Heart right ventricle (tissue), 16 donors: ENCODE measurements at regions not wholly inside any gene's neighbourhood (a gene's known extent, or its start where the extent isn't known, plus 50 kb on each side); places are given as distances from the start of the nearest gene placed in this dataset.

Experiments
- ATAC-seq, 8 donors: fragments of 200-7000 bp; cut with Tn5 transposase; one replicate each; pipeline ENCODE4 v1.9.1; 2020; ENCODE audit warnings: mild to moderate bottlenecking in 8 of 8, moderate library complexity in 8 of 8, moderate number of reproducible peaks in 1 of 8
- DNase-seq, 2 donors: peaks; one replicate each; pipeline ENCODE4 v3.0.0-alpha.2; 2020
- H3K27ac ChIP-seq, 10 donors: fragments of 200-600 bp; sonication (generic) in 2 of 10; one replicate each; pipeline versions ENCODE4 v1.5.0 to v1.8.0; 2020 to 2022; ENCODE audit warnings: mild to moderate bottlenecking in 3 of 10
- H3K27me3 ChIP-seq, 7 donors: fragments of 200-600 bp; one replicate each; pipeline ENCODE4 v1.8.0; 2021 to 2022; ENCODE audit warnings: mild to moderate bottlenecking in 2 of 7
- H3K36me3 ChIP-seq, 9 donors: fragments of 200-600 bp; sonication (generic) in 1 of 9; one replicate each; pipeline versions ENCODE4 v1.5.0 to v1.8.0; 2020 to 2022; ENCODE audit warnings: mild to moderate bottlenecking in 2 of 9
- H3K4me1 ChIP-seq, 9 donors: fragments of 200-600 bp; sonication (generic) in 1 of 9; one replicate each; pipeline versions ENCODE4 v1.5.0 to v1.8.0; 2020 to 2022; ENCODE audit warnings: mild to moderate bottlenecking in 4 of 9
- H3K4me3 ChIP-seq, 10 donors: fragments of 200-600 bp; sonication (generic) in 2 of 10; one replicate each; pipeline versions ENCODE4 v1.5.0 to v1.8.0; 2020 to 2022; ENCODE audit warnings: mild to moderate bottlenecking in 7 of 10, moderate library complexity in 2 of 10
- H3K9me3 ChIP-seq, 11 donors: fragments of 200-600 bp in 10 of 11; sonication (generic) in 2 of 11; one replicate each; pipeline versions ENCODE4 v1.5.0 to v1.8.0; 2013 to 2022; ENCODE audit warnings: mild to moderate bottlenecking in 2 of 11, control low read depth in 1 of 11, moderate library complexity in 1 of 11
- CTCF ChIP-seq, 9 donors: fragments of 200-600 bp; sonication (generic) in 2 of 9; IDR thresholded peaks; one replicate each; pipeline versions ENCODE4 v1.5.0 to v1.8.0; 2021 to 2022; ENCODE audit warnings: antibody characterized with exemption in 9 of 9, mild to moderate bottlenecking in 5 of 9, moderate library complexity in 1 of 9
- WGBS, 2 donors: extraction: QIAGEN DNeasy Blood & Tissue Kit; methylation state at CpG; one replicate each; pipeline ENCODE4 v1.1.7; 2013; ENCODE audit warnings: inconsistent platforms in 1 of 2; 5-methylcytosine and 5-hydroxymethylcytosine counted together
- intact Hi-C, 10 donors: fragments of 100-400 bp; cut with DNase I; formaldehyde crosslinking; loops; one replicate each; pipeline versions ENCODE4 v1.11.1 to v1.14.2; 2022
- donor health status: Arrhythmogenic right ventricular cardiomyopathy.
- donor health status: ischemic (EF 13 %, LVEDD 7.1; RV severe dilation, severe dysfunction).
- donor health status: healthy with polysubstance abuse.
- donor health status: DM: no; HTN: yes; CAD: no.
- donor health status: DM: no; HTN: no; CAD: no.
- donor health status: ischemic (EF 25% LVEDD 6.9; RV normal size, moderate dysfunction).
- donor health status: ischemic (EF 25% LVEDD 5.7; RV mildly dilated, moderate dysfunction).
- donor health status: healthy.
- donor health status: DM: yes; HTN: yes; CAD: no.
- donor health status: Ischemic cardiomyopathy.
- donor health status: ischemic (EF 35%, LVEDD 5.7; RV mildly dilated, moderate dysfunction).
- donor health status: nonischemic (EF 11% LVEDD 7.7; RV severe dilation, severe dysfunction).
- donor health status: DM: yes; HTN: yes; CAD: no.
- donor health status: PGD.
- donor health status: ischemic (EF 29% LVEDD 5.4; RV normal size, mild dysfunction).
- donor health status: nonischemic (EF 23%, LVEDD 6.1; RV moderate dilation, normal function).

- H3K27ac ChIP-seq, result no peak overlapping the region
- DNase-seq, result no peak
- no peak overlapping the region for H3K4me3 ChIP-seq
- no peaks in the 10 kb centered on the region for H3K36me3 ChIP-seq
- H3K4me1 ChIP-seq, result no peaks in the 10 kb centered on the region
- H3K9me3 ChIP-seq, result peaks cover 0 to 13% (median 0%) of the 10 kb centered on the region in 11 donors
- WGBS, 2 donors, result 54 to 60% methylated on average over 1 of the region's 1 CpG
- H3K27me3 ChIP-seq, result peaks cover 0 to 4% (median 0%) of the 10 kb centered on the region in 7 donors
- no peak for TF ChIP-seq CTCF (IDR thresholded peaks at IDR 0.05)
- intact Hi-C loops, result no loop called here
- ATAC-seq, result no peak
These were observed 201.2 kb downstream of the NSG2 start for GRCh38 chr5:174246743-174247142.

GRCh38 chr5:174247301-174247700 lies 201.8 kb downstream of the NSG2 start:
- ATAC-seq (no peak), DNase-seq (no peak)

GRCh38 chr5:174251305-174252000 lies 205.9 kb downstream of the NSG2 start:
- TF ChIP-seq CTCF (IDR thresholded peaks at IDR 0.05), result no peak
- H3K27ac ChIP-seq, result no peak overlapping the region
- no peak overlapping the region for H3K4me3 ChIP-seq
- H3K36me3 ChIP-seq, result no peaks in the 10 kb centered on the region
- WGBS, 2 donors, result 20 to 27% methylated on average over 5 of the region's 5 CpGs
- no peaks in the 10 kb centered on the region for H3K4me1 ChIP-seq
- ATAC-seq, result no peak
- intact Hi-C loops, result no loop called here
- peaks cover 0 to 5% (median 0%) of the 10 kb centered on the region in 7 donors for H3K27me3 ChIP-seq
- peaks cover 0 to 1% (median 0%) of the 10 kb centered on the region in 11 donors for H3K9me3 ChIP-seq
- no peak for DNase-seq

More at GRCh38 chr5:174247301-174247700, 201.8 kb downstream of the NSG2 start:
- no peak overlapping the region for H3K4me3 ChIP-seq
- H3K27me3 ChIP-seq, result peaks cover 0 to 5% (median 0%) of the 10 kb centered on the region in 7 donors
- no peak overlapping the region for H3K27ac ChIP-seq
- WGBS, 2 donors, result 75% methylated on average over 9 of the region's 9 CpGs
- no peaks in the 10 kb centered on the region for H3K36me3 ChIP-seq
- H3K9me3 ChIP-seq, result peaks cover 0 to 13% (median 0%) of the 10 kb centered on the region in 11 donors
- intact Hi-C loops, result no loop called here
- no peak for TF ChIP-seq CTCF (IDR thresholded peaks at IDR 0.05)
- H3K4me1 ChIP-seq, result no peaks in the 10 kb centered on the region

GRCh38 chr5:174252121-174252520 lies 206.6 kb downstream of the NSG2 start:
- no peak for TF ChIP-seq CTCF (IDR thresholded peaks at IDR 0.05)

More at GRCh38 chr5:174252121-174252520, 206.6 kb downstream of the NSG2 start:
- intact Hi-C loops, result no loop called here
- Histone ChIP-seq H3K27ac (no peak overlapping the region), H3K9me3 (peaks cover 0 to 5% (median 0%) of the 10 kb centered on the region in 11 donors), H3K36me3 (no peaks in the 10 kb centered on the region), H3K4me3 (no peak overlapping the region), H3K27me3 (peaks cover 0 to 5% (median 0%) of the 10 kb centered on the region in 7 donors), H3K4me1 (no peaks in the 10 kb centered on the region)
- ATAC-seq (no peak), DNase-seq (no peak)
- WGBS, 2 donors, result 7 to 10% methylated on average over 1 of the region's 1 CpG
